ENCODE measurements at regions not wholly inside any gene's neighbourhood (a gene's known extent, or its start where the extent isn't known, plus 50 kb on each side); places are given as distances from the start of the nearest gene placed in this dataset.

DNA sequence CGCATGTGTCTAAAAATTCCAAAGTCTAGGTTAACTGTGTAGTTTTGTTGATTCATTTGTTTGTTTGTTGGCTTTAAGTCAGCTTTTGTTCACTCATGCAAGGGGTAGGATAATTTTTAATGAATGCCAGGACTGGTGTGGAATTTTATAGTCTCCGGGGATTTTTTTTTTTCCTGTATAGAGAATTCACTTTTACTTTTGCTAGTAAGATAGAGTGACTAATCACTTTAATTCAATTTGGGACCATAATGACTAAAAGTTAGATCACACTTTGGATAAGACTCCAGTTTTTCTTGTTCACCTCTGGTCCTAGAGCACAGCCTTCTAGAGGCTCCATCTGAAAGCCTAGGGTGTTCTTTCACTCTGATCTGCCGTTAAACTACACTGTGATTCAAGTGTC is 1690.0 kb downstream of the PCDH9 start:
- TF ChIP-seq, protein P1, sequence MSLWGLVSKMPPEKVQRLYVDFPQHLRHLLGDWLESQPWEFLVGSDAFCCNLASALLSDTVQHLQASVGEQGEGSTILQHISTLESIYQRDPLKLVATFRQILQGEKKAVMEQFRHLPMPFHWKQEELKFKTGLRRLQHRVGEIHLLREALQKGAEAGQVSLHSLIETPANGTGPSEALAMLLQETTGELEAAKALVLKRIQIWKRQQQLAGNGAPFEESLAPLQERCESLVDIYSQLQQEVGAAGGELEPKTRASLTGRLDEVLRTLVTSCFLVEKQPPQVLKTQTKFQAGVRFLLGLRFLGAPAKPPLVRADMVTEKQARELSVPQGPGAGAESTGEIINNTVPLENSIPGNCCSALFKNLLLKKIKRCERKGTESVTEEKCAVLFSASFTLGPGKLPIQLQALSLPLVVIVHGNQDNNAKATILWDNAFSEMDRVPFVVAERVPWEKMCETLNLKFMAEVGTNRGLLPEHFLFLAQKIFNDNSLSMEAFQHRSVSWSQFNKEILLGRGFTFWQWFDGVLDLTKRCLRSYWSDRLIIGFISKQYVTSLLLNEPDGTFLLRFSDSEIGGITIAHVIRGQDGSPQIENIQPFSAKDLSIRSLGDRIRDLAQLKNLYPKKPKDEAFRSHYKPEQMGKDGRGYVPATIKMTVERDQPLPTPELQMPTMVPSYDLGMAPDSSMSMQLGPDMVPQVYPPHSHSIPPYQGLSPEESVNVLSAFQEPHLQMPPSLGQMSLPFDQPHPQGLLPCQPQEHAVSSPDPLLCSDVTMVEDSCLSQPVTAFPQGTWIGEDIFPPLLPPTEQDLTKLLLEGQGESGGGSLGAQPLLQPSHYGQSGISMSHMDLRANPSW (CRISPR knock-in tag; conservative IDR thresholded peaks at IDR 0.05; ENCODE audit: low read depth), result no peak
- TF ChIP-seq CTCF (IDR thresholded peaks at IDR 0.05) (no peak), CREM (CRISPR knock-in tag; IDR thresholded peaks at IDR 0.05) (no peak), AFF4 (CRISPR knock-in tag; IDR thresholded peaks at IDR 0.05; ENCODE audit: borderline replicate concordance) (no peak), GABPB1 (CRISPR knock-in tag; IDR thresholded peaks at IDR 0.05) (no peak), ATF2 (CRISPR knock-in tag; IDR thresholded peaks at IDR 0.05; ENCODE audit: borderline replicate concordance, low read depth) (no peak), SP1 (CRISPR knock-in tag; conservative IDR thresholded peaks at IDR 0.05) (no peak), ZNF232 (CRISPR knock-in tag; IDR thresholded peaks at IDR 0.05) (no peak), TCF7 (CRISPR knock-in tag; IDR thresholded peaks at IDR 0.05; ENCODE audit: low read depth) (no peak), FOXJ3 (CRISPR knock-in tag; IDR thresholded peaks at IDR 0.05; ENCODE audit: borderline replicate concordance) (no peak)
- TF ChIP-seq, protein P2, sequence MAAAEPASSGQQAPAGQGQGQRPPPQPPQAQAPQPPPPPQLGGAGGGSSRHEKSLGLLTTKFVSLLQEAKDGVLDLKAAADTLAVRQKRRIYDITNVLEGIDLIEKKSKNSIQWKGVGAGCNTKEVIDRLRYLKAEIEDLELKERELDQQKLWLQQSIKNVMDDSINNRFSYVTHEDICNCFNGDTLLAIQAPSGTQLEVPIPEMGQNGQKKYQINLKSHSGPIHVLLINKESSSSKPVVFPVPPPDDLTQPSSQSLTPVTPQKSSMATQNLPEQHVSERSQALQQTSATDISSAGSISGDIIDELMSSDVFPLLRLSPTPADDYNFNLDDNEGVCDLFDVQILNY (CRISPR knock-in tag; IDR thresholded peaks at IDR 0.05), result no peak
- TF ChIP-seq, protein P3, sequence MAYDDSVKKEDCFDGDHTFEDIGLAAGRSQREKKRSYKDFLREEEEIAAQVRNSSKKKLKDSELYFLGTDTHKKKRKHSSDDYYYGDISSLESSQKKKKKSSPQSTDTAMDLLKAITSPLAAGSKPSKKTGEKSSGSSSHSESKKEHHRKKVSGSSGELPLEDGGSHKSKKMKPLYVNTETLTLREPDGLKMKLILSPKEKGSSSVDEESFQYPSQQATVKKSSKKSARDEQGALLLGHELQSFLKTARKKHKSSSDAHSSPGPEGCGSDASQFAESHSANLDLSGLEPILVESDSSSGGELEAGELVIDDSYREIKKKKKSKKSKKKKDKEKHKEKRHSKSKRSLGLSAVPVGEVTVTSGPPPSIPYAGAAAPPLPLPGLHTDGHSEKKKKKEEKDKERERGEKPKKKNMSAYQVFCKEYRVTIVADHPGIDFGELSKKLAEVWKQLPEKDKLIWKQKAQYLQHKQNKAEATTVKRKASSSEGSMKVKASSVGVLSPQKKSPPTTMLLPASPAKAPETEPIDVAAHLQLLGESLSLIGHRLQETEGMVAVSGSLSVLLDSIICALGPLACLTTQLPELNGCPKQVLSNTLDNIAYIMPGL (CRISPR knock-in tag; IDR thresholded peaks at IDR 0.05), result no peak
- TF ChIP-seq, protein P4, sequence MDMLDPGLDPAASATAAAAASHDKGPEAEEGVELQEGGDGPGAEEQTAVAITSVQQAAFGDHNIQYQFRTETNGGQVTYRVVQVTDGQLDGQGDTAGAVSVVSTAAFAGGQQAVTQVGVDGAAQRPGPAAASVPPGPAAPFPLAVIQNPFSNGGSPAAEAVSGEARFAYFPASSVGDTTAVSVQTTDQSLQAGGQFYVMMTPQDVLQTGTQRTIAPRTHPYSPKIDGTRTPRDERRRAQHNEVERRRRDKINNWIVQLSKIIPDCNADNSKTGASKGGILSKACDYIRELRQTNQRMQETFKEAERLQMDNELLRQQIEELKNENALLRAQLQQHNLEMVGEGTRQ (CRISPR knock-in tag; IDR thresholded peaks at IDR 0.05), result no peak
